ENCODE measurements at regions not wholly inside any gene's neighbourhood (a gene's known extent, or its start where the extent isn't known, plus 50 kb on each side); places are given as distances from the start of the nearest gene placed in this dataset.

- Mint-ChIP-seq H3K36me3 (ENCODE audit: low read depth) (no peaks in the 10 kb centered on the region), H3K27me3 (ENCODE audit: low read depth) (no peaks in the 10 kb centered on the region), H3K4me1 (no peaks in the 10 kb centered on the region), H3K4me3 (no peak overlapping the region), H3K9me3 (no peaks in the 10 kb centered on the region), H3K27ac (ENCODE audit: unreplicated experiment) (no peak overlapping the region)
- no peak for DNase-seq (ENCODE audit: low read depth, low spot score)
- no peak for TF ChIP-seq CTCF (conservative IDR thresholded peaks at IDR 0.05)
Measured at GRCh38 chr12:19052689-19053088, 76.8 kb upstream of the PLEKHA5 start.

GRCh38 chr12:19053218-19053617, 76.3 kb upstream of the PLEKHA5 start:
- Mint-ChIP-seq H3K27ac (ENCODE audit: unreplicated experiment) (no peak overlapping the region), H3K9me3 (no peaks in the 10 kb centered on the region), H3K4me3 (no peak overlapping the region), H3K36me3 (ENCODE audit: low read depth) (no peaks in the 10 kb centered on the region), H3K4me1 (no peaks in the 10 kb centered on the region), H3K27me3 (ENCODE audit: low read depth) (no peaks in the 10 kb centered on the region)
- no peak for TF ChIP-seq CTCF (conservative IDR thresholded peaks at IDR 0.05)
- no peak for DNase-seq (ENCODE audit: low read depth, low spot score)

GRCh38 chr12:19054035-19054434, 75.5 kb upstream of the PLEKHA5 start:
- no peak overlapping the region for H3K27ac Mint-ChIP-seq (ENCODE audit: unreplicated experiment)
- no peaks in the 10 kb centered on the region for H3K9me3 Mint-ChIP-seq
- H3K4me3 Mint-ChIP-seq, result no peak overlapping the region
- H3K36me3 Mint-ChIP-seq (ENCODE audit: low read depth), result no peaks in the 10 kb centered on the region
- no peak for DNase-seq (ENCODE audit: low read depth, low spot score)
- H3K4me1 Mint-ChIP-seq, result no peaks in the 10 kb centered on the region
- no peaks in the 10 kb centered on the region for H3K27me3 Mint-ChIP-seq (ENCODE audit: low read depth)
- TF ChIP-seq CTCF (conservative IDR thresholded peaks at IDR 0.05), result no peak

DNA sequence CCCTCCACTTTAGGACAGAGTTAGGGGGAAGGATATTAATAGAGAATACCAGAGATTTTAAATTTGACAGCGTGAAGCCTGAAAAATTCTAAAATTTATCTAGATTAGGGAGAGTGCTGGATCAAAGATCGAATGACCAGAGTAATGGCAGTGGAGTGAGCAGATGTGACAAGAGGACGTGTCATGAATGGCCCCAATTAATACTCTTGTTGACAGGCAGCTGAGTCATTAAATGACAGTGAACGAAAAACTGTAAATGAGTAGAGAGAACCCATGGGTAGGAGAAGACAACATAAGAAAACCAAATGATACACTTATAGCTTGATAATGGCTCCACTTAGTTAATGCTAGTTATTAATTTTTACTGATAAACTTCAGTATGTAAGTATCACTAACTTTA, 73.9 kb upstream of the PLEKHA5 start:
- Mint-ChIP-seq H3K9me3 (no peaks in the 10 kb centered on the region), H3K36me3 (ENCODE audit: low read depth) (no peaks in the 10 kb centered on the region), H3K27me3 (ENCODE audit: low read depth) (no peaks in the 10 kb centered on the region), H3K27ac (ENCODE audit: unreplicated experiment) (no peak overlapping the region), H3K4me1 (no peaks in the 10 kb centered on the region), H3K4me3 (no peak overlapping the region)
- no peak for DNase-seq (ENCODE audit: low read depth, low spot score)
- TF ChIP-seq CTCF (conservative IDR thresholded peaks at IDR 0.05), result no peak

GRCh38 chr12:19058235-19059021, 71.1 kb upstream of the PLEKHA5 start:
- no peak overlapping the region for H3K27ac Mint-ChIP-seq (ENCODE audit: unreplicated experiment)
- H3K4me1 Mint-ChIP-seq, result no peaks in the 10 kb centered on the region
- no peak for DNase-seq (ENCODE audit: low read depth, low spot score)
- H3K36me3 Mint-ChIP-seq (ENCODE audit: low read depth), result no peaks in the 10 kb centered on the region
- no peaks in the 10 kb centered on the region for H3K9me3 Mint-ChIP-seq
- no peak overlapping the region for H3K4me3 Mint-ChIP-seq
- TF ChIP-seq CTCF (conservative IDR thresholded peaks at IDR 0.05), result no peak
- H3K27me3 Mint-ChIP-seq (ENCODE audit: low read depth), result no peaks in the 10 kb centered on the region

Data from neural crest cell (in vitro differentiated cells).